Activated B cell treated with CpG ODN at 0.5 μM for 24 hours (primary cell): ENCODE measurements at regions not wholly inside any gene's neighbourhood (a gene's known extent, or its start where the extent isn't known, plus 50 kb on each side); places are given as distances from the start of the nearest gene placed in this dataset.

Experiments used
- ATAC-seq: fragments of 200-7000 bp; cut with Tn5 transposase; one replicate; pipeline ENCODE4 v1.10.0; 2021; ENCODE audit warnings: low read depth, mild to moderate bottlenecking, moderate library complexity
- CTCF ChIA-PET: fragments of 350-600 bp; sonication (Branson Sonifier 250); formaldehyde crosslinking; loops from one replicate; lab custom pipeline; 2021; ENCODE audit warnings: antibody characterized with exemption; lab: Charles Lee
- POLR2A ChIA-PET: fragments of 350-600 bp; sonication (Branson Sonifier 250); formaldehyde crosslinking; loops from one replicate; lab custom pipeline; 2021; ENCODE audit warnings: antibody characterized with exemption; lab: Charles Lee
- DNase-seq: peaks from one replicate; pipeline ENCODE4 v3.0.0; 2022
- H3K27ac Mint-ChIP-seq: one replicate; pipeline ENCODE4 v1.8.0; 2020; ENCODE audit warnings: mixed read lengths
- H3K27me3 Mint-ChIP-seq: one replicate; pipeline ENCODE4 v1.8.0; 2021; ENCODE audit warnings: mixed read lengths
- H3K36me3 Mint-ChIP-seq: one replicate; pipeline ENCODE4 v1.8.0; 2021; ENCODE audit warnings: low read depth, mixed read lengths
- H3K4me1 Mint-ChIP-seq: one replicate; pipeline ENCODE4 v1.8.0; 2021; ENCODE audit warnings: mixed read lengths
- H3K4me3 Mint-ChIP-seq: one replicate; pipeline ENCODE4 v1.8.0; 2020; ENCODE audit warnings: mild to moderate bottlenecking, mixed read lengths
- H3K9me3 Mint-ChIP-seq: one replicate; pipeline ENCODE4 v1.8.0; 2020; ENCODE audit warnings: mixed read lengths
- intact Hi-C: fragments of 100-400 bp; cut with micrococcal nuclease; formaldehyde crosslinking; loops from one replicate; pipeline ENCODE4 v1.15.1; 2024
- TF ChIP-seq, protein P1 (sequence below): fragments of 200-600 bp; IDR thresholded peaks from one replicate; pipeline ENCODE4 v1.8.0; 2022; ENCODE audit warnings: antibody characterized with exemption, mild to moderate bottlenecking

GRCh38 chr14:28407031-28407825 lies 359.4 kb upstream of the FOXG1 start:
- no peaks in the 10 kb centered on the region for H3K9me3 Mint-ChIP-seq
- H3K36me3 Mint-ChIP-seq, result no peaks in the 10 kb centered on the region
- intact Hi-C loops, result no loop called here
- H3K4me3 Mint-ChIP-seq, result no peak overlapping the region
- TF ChIP-seq, protein P1, sequence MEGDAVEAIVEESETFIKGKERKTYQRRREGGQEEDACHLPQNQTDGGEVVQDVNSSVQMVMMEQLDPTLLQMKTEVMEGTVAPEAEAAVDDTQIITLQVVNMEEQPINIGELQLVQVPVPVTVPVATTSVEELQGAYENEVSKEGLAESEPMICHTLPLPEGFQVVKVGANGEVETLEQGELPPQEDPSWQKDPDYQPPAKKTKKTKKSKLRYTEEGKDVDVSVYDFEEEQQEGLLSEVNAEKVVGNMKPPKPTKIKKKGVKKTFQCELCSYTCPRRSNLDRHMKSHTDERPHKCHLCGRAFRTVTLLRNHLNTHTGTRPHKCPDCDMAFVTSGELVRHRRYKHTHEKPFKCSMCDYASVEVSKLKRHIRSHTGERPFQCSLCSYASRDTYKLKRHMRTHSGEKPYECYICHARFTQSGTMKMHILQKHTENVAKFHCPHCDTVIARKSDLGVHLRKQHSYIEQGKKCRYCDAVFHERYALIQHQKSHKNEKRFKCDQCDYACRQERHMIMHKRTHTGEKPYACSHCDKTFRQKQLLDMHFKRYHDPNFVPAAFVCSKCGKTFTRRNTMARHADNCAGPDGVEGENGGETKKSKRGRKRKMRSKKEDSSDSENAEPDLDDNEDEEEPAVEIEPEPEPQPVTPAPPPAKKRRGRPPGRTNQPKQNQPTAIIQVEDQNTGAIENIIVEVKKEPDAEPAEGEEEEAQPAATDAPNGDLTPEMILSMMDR, result no peak
- CTCF ChIA-PET, result no interaction called here
- POLR2A ChIA-PET, result no interaction called here
- H3K27me3 Mint-ChIP-seq, result no peaks in the 10 kb centered on the region
- no peak for ATAC-seq
- no peak overlapping the region for H3K27ac Mint-ChIP-seq
- DNase-seq, result no peak
- H3K4me1 Mint-ChIP-seq, result no peaks in the 10 kb centered on the region

- POLR2A ChIA-PET, result no interaction called here
- Mint-ChIP-seq H3K4me1 (no peaks in the 10 kb centered on the region), H3K4me3 (no peak overlapping the region)
Observed at GRCh38 chr14:28407996-28408395, 358.6 kb upstream of the FOXG1 start.

DNA sequence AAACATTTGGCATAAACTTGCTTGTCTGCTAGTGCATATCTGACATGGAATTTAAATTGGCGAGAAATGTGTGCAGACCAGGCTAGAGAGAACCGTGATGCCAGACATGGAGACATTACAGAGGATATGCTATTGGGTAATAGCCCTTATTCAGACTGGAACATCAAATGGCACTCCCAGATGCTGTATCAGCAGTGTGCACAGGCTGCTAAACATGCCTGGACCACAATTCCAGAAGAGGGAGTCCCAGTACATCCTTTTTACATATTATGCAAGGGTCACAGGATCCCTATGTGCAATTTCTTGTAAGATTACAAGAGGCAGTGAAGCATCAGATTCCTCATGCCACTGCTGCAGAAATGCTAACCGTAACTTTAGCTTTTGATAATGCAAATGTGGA lies 354.5 kb upstream of the FOXG1 start:
- CTCF ChIA-PET, result no interaction called here
- no peak for DNase-seq
- TF ChIP-seq, protein P1, result no peak
- no peak overlapping the region for H3K4me3 Mint-ChIP-seq
- H3K27ac Mint-ChIP-seq, result no peak overlapping the region
- H3K27me3 Mint-ChIP-seq, result no peaks in the 10 kb centered on the region
- no peaks in the 10 kb centered on the region for H3K36me3 Mint-ChIP-seq
- ATAC-seq, result no peak
- H3K9me3 Mint-ChIP-seq, result peaks cover 8% of the 10 kb centered on the region
- intact Hi-C loops, result no loop called here
- POLR2A ChIA-PET, result no interaction called here
- no peaks in the 10 kb centered on the region for H3K4me1 Mint-ChIP-seq

More at GRCh38 chr14:28407996-28408395, 358.6 kb upstream of the FOXG1 start:
- Mint-ChIP-seq H3K36me3 (no peaks in the 10 kb centered on the region), H3K9me3 (no peaks in the 10 kb centered on the region), H3K27me3 (no peaks in the 10 kb centered on the region), H3K27ac (no peak overlapping the region)
- CTCF ChIA-PET, result no interaction called here
- no peak for ATAC-seq
- DNase-seq, result no peak
- intact Hi-C loops, result no loop called here
- TF ChIP-seq, protein P1, result no peak

- ChIA-PET POLR2A (no interaction called here), CTCF (no interaction called here)
- Mint-ChIP-seq H3K4me1 (no peaks in the 10 kb centered on the region), H3K36me3 (no peaks in the 10 kb centered on the region), H3K27ac (no peak overlapping the region), H3K27me3 (no peaks in the 10 kb centered on the region), H3K4me3 (no peak overlapping the region), H3K9me3 (peaks cover 4% of the 10 kb centered on the region)
- DNase-seq (no peak), ATAC-seq (no peak)
- intact Hi-C loops, result no loop called here
- TF ChIP-seq, protein P1, result no peak
Observed at GRCh38 chr14:28426960-28427359, 339.6 kb upstream of the FOXG1 start.

DNA sequence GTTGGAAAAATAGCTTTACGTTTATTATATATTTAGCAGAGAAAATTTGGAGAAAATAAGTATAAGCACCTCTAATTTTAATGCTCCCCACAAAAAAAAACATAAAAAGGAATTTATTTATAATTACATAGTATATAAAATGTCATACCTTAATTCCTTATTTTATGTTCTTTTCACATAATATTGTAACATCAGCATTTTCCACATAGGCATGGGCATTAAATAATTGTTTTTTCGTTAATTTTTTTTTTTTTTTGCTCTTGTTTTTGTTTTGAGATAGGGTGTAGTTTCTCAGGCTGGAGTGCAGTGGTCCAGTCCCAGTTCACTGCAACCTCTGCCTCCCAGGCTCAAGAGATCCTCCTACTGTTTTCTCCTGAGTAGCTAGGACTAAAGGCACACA lies 329.8 kb upstream of the FOXG1 start:
- H3K9me3 Mint-ChIP-seq, result peaks cover 15% of the 10 kb centered on the region
- no peak for ATAC-seq
- TF ChIP-seq, protein P1, result no peak
- H3K27me3 Mint-ChIP-seq, result no peaks in the 10 kb centered on the region
- no peak overlapping the region for H3K4me3 Mint-ChIP-seq
- intact Hi-C loops, result no loop called here
- H3K27ac Mint-ChIP-seq, result no peak overlapping the region
- DNase-seq, result no peak
- no peaks in the 10 kb centered on the region for H3K4me1 Mint-ChIP-seq
- ChIA-PET CTCF (no interaction called here), POLR2A (no interaction called here)
- no peaks in the 10 kb centered on the region for H3K36me3 Mint-ChIP-seq
